ENCODE measurements at regions not wholly inside any gene's neighbourhood (a gene's known extent, or its start where the extent isn't known, plus 50 kb on each side); places are given as distances from the start of the nearest gene placed in this dataset.
"Not testable (repeated sequence)": the region's sequence is repeated elsewhere in the genome, so short reads cannot be mapped to it uniquely, and the experiment has no call there.

DNA sequence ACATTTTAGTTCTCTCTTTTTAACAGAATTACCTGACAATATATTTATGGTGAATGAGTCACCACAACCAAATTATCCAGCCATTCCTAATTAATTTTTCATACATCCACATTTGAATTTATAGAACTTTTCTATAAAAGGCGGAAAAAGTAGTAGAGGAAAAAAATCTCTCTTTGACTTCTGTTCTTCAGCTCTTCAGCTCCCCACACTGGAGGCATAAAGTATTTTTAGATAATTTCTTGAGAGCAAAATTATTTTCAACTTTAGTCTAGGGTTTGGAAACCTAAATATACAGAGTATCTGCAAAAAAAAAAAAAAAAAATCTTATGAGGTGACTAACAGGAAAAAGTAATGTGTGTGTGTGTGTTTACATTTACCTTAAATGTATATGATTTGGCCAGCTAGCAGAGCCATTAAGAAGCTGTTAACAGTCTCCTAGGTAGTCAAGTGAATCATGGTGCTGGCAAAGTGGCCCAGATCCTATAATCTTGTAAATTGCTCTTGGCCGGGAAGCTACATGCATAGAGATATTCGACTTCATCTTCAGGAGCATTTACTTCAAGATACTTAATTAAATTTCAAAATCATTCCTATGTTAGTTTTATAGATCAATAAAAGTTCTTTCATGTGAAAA lies 383.1 kb upstream of the STEAP1 start:
- DNase-seq (ENCODE audit: low spot score) = no peak

DNA sequence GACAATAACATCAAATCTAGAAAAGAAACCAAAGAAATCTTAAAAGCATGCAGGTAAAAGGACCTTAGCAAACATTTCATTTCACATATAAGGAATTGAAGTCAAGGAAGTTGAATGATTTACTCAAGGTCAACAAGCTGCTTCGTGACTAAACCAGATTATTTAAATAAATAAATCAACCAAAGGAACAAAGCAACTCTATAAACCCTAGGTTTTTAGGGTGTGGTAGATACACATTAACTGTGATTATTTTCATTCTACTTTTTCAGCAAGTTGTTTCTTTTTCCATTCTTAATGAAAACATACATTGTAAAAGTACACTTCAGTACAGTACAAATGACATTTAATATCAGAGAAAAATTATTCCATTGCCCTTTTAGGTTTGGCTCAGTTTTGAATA lies 382.0 kb upstream of the STEAP1 start:
- DNase-seq (ENCODE audit: low spot score) = no peak

DNA sequence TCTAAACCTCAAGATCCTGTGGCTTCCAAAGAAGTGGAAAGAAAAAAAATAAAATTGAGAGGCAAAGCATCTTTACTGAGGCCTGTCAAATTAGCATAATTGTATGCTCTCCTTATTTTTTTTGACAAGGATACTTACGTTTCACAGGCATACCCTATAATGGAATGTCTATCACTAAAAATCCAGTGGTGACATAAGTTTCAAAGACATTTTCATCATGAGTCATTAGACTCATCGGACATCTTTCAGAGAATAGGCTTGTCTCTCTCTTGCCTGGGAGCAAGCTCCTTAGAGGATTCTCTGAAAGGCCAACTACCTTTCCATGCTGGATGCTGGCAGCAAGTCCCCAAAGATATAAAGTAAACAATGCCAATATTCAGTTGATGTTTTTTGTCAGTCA lies 380.7 kb upstream of the STEAP1 start:
- no peak for DNase-seq (ENCODE audit: low spot score)

DNA sequence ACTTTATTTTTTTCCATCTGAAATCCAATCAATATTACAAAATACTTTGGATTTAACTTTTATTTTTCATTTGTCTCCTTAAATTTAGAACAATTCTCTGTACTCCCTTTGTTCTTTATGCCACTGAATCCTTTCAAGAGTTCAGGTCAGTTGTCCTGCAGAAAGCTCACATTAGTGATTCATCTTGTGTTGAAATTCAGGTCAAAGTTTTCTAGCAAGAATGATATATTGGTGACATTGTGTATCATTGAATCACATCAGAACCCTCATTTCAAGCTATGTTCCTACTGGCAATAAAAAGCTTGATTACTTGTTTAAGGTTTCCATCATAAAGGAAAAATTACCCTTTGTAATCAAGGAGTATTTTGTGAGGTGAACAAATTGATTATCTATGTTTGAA lies 378.8 kb upstream of the STEAP1 start:
- DNase-seq (ENCODE audit: low spot score) = no peak

DNA sequence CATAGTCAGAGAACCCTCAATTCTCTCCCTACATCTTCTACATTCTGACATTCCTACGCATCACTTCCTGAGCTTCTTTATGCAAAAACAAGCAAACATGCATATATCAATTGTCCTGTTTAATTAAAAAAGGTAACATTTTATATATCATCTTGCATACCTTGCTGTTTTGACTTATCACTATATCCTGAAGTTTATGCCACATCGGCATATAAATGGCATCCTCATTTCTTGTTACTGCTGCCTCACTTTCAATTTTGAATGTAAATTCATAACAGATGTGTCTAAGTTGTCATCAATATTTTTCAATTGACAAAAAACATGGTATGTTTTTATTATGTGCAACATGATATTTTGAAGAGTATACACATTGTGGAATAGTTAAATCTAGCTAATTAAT lies 377.3 kb upstream of the STEAP1 start:
- DNase-seq (ENCODE audit: low spot score) = no peak

DNA sequence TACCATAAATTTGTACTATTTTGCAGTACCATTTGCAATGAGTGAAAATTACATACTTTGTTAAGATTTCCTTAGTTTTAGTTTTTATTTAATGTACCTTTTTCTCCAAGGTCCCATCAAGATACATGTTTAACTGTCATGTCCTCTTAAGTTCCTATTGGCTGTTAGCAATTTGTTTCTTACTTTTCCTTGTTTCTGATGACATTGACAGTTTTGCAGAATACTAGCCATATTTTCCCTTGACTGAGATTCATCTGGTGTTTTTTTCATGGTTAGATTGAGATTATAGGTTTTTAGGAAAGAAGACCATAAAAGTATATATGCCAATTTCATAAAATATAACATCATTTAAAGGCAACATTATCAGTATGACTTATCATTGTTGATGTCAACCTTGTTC lies 376.8 kb upstream of the STEAP1 start:
- no peak for DNase-seq (ENCODE audit: low spot score)

DNA sequence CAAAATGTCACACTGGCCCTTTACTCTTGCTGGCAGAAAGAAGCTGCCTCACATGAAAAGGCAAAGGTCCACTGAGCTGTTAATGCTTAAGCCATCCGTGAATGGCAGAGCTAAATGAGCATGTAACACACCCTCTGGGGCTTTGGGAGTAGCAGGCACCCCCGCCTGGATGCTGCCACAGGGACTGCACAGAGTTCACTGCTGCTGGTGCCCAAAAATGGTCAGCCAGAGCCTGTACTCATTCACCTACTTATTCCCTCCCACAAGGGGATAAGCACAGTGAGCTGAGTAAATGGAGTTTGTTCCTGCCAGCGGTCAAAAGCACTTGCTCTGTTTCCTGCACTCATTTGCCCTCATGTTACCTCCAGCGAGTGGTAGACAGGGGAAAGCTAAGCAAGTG lies 374.0 kb upstream of the STEAP1 start:
- no peak for DNase-seq (ENCODE audit: low spot score)

DNA sequence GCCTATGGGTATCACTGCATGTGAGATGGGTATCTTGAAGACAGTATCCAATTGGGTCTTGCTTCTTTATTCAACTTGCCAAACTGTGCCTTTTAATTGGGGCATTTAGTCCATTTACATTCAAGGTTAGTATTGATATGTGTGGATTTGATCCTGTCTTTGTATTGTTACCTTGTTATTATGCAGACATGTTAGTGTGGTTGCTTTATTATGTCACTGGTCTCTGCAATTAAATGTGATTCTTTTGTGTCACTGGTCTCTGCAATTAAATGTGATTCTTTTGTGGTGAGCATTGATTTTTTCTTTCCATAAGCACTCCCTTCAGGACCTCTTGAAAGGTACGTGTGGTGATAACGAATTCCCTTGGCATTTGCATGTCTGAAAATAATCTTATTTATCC lies 357.8 kb upstream of the STEAP1 start:
- DNase-seq (ENCODE audit: low spot score) = no peak

DNA sequence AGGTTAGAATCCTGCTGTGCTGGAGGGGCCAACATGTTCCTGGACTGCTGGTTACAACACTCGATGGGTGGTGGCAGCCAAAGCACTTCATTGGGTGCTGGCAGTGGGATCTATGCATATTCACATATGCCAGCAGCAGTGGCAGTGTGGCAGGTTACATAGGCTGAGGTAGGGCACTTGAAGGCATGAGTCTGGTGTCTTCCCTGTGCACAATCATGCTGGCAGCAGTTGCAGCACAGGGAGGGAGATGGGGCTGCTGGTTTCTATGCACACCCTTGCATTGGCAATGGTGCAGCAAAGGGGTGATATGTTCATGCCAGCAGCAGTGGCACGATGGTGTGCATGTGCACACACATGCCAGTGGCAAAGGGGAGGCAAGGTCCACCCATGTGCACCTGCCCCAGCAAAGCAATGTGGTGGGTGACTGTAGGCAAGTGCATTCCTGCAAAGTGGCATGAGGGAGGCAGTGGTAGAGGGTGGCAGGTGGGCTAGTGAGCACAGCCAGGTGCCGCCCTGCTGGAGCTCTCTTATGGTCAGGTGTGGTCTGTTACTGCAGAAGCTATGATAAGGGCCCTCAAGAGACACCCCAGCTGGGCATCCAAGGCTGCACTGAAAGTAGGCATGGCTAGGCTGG lies 356.2 kb upstream of the STEAP1 start:
- DNase-seq (ENCODE audit: low spot score) = no peak

DNA sequence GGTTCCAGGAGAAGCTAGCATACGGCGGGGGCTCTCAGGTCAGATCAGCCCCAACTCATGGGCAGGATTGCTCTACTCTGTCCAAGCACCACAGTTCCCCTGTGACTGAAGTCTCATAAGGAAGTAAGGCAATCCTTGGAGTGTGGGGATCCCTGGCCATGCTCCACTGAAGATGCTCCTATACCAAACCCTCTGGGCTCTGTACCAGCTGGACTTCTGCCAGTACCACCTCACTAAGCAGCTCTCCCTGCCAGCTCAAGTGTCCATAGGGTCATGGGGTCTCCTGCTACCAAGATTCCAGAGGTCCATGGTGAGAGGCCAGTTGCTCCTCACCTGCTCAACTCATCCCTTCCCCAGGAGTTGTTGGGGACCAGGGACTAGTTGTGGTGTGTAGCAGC lies 355.7 kb upstream of the STEAP1 start:
- no peak for DNase-seq (ENCODE audit: low spot score)

DNA sequence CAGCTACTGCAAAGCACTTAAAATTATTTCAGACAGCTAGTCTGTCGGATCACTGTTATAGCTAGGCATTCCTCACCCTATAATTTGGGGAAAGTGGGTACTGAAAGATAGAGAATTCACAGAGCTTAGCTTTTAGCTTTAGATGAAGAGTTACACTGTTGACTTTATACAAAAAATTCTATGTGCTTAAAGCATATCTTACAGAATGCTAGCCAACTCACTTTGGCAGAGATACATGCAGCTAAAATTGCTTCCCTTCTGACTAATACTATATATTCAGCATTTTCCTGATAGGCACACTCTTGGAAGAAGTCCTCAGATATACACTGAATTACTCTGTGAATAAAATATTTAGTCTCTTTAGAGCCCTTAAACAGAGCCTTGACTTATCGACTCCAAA lies 353.5 kb upstream of the STEAP1 start:
- DNase-seq (ENCODE audit: low spot score) = no peak

DNA sequence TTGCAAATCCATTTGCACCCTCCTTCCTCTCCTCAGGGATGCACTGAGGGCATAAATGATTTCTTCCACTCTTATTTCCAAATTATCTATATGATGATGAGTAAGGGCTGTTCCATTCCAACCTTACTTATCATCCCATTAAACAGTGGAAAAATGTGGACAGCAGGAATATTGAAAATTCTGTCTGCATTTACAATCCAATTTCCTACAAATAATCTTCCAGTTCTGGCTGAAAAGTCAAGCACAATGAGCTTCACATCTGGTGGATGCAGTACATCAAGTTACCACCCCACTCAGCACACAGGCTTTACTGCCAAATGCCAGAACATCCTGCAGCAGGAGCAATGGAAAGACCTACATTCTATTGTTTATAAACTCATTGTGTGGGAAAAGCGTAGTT lies 345.0 kb upstream of the STEAP1 start:
- no peak for DNase-seq (ENCODE audit: low spot score)

DNA sequence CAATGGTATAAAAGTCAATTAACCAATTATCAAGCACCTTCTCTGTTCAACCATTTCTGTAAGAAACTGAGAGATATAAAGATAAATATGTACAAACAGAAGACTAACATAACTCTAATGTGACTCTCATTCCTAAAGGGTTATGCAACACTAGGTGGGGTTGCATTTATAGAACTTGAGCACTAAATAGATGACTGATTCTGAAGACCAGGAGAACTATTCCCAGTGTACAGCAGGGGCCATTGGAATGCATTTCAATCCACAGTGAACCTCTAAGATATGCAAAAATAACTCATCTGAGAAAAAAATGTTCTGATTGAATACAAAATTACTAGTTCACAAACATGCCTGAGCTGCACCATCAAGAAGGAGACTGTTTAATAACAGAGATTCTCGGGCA lies 341.2 kb upstream of the STEAP1 start:
- no peak for DNase-seq (ENCODE audit: low spot score)

DNA sequence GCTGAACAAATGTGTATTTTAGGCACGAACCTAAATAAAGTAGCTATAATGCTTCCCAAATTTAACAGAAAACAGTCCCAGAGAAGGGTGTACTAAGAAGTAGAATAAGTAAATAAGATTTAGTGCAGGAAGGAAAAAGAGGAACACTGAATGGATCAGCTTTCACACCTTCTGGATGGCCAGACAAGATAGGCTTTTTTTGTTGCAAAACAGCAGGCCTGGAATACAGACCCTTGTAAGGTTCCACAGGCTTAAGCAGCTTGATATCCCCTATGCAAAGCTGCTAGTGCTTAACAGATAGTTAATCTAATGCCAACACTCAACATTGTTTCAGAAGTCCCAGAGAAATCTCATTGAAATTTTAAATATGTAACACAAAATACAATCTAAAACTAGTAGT lies 328.1 kb upstream of the STEAP1 start:
- DNase-seq (ENCODE audit: low spot score) = no peak

DNA sequence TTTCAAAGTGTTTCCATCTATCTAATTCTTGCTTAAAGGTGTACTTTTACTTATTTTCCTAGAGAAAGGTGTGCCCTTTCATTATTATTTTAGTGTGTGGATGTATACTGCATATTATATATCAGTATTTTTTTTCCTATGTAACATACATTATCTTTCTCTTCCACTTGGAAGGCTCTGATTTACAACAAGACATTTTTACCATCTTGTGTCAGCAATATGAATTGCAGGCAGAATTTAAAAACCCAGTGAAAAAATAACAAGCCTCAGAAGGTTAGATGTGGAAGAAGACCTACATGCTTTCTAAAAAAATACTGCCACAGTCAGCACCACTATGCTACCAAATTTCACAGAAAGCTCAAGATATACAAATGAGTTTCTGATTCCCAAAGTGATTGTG lies 327.7 kb upstream of the STEAP1 start:
- no peak for DNase-seq (ENCODE audit: low spot score)

DNA sequence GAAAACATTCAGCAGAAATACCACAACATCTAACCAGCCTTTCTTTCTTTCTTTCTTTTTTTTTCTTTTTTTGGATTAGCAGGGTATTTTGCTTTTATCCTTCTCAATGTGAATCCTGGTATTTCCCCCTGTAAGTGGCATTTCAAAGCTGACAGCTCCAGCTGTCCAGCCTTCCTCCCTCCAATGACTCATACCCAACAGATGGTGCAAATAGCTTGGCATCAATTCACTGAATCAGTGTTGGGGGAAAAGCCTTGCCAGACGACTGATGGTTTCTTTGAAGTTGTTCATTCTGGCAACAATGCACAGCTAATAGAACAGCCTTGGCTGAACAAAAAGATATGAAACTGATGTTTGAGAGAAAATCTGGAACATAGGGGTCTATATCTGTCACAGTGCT lies 316.8 kb upstream of the STEAP1 start:
- no peak for DNase-seq (ENCODE audit: low spot score)

DNA sequence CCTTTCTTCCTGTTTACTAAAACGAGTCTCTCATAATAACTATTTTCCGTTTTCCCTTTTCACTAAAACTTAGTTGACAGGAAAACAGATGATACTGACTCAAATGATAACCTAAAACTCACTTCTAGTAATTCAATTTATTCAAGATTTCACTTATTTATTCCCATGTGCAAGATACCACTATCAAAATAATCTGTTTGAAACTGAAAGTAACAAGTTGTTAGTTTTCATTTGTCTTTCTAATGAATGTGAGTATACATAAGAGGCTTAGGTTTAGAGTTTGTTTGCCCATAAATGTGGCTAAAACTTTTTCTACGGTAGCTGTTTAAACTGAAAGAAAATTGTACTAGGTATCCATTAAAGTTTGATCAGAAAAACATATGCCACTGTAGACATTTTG lies 314.9 kb upstream of the STEAP1 start:
- DNase-seq (ENCODE audit: low spot score) = no peak

DNA sequence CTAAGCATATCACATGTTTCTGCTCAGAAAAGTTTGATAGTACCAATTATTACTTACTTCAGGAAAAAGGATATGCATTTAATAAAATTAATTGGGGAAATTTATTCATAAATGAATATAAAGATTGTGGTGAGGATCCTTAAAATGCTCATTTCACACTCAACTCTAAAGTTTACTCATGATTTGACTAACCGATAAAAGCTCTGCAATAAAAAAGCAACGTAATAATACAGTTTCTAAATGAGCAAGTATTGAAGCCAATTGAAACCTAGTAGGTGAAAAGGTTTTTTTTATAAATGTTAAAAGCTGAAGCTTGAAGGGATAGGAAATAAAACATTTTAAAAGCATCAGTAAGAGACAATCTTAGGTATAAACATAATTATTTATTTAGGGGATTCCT lies 308.3 kb upstream of the STEAP1 start:
- DNase-seq (ENCODE audit: low spot score) = no peak

DNA sequence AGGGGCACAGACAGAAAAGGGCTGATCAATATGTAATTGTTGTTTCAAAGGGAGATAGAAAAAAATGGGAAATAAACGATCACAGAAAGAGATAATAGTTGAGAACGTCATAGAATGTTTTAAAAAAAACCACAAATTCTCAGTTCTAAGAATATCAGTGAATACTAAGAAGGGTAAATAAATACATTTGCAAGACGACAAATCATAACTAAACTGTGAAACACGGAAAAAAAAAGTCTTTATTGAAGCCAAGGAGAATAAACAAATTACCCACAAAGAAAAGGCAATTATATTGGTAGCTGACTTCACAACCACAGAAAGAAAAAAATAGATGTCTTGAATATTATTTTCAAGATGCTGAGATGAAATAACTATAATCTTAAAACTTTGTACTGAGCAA lies 305.2 kb upstream of the STEAP1 start:
- no peak for DNase-seq (ENCODE audit: low spot score)

DNA sequence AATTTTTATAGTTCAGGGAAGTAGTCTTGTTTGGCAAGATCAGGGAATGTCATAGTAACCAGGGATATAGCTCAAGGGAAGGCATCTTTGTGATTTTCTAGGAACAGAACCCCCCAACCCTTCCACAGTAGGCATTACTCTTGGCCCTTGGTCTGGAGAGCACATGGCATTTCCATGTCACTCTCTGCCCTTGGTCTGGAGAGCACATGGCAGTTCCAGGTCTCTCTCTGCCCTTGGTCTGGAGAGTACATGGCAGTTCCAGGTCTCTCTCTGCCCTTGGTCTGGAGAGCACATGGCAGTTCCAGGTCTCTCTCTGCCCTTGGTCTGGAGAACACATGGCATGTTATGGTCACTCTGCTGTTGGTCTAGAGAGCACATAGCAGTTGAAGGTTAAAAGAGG lies 297.2 kb upstream of the STEAP1 start:
- DNase-seq (ENCODE audit: low spot score) = not testable (repeated sequence)

DNA sequence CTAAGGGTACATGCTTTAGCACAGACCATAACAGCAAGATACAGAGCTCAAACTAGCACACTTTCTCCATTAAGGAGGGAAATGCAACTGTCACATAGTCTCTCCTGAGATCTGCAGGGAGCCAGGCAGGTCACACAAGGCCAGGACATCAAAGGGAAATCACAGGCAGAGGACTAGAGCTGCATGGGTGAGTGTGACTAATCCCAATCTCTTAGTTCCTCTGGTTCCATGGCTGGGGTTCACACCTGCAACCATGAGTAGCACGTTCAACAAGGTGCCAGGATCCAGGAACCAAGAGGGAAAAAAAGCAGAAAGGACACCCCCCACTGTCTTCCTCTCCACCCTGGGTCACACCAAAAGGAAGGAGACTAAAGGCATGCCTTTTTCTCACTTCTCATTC lies 296.5 kb upstream of the STEAP1 start:
- no peak for DNase-seq (ENCODE audit: low spot score)

DNA sequence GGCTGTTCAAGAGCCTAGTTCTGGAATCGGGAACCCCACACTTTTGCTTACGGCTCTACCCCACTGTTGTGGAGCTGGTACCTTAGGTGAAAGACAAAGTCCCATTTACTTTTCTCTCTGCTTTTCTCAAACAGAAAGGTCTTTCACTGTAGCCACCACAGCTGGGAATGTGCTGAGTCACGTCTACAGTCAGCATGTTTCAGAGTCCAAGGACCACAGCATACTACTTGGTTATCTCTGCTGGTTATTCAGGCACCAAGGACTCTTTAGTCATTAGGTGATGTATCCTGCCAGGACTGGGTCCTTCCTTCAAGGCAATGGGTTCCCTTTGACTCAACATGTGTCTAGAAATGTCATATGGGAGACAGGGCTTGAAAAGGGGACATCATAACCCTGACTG lies 266.8 kb upstream of the STEAP1 start:
- no peak for DNase-seq (ENCODE audit: low spot score)

DNA sequence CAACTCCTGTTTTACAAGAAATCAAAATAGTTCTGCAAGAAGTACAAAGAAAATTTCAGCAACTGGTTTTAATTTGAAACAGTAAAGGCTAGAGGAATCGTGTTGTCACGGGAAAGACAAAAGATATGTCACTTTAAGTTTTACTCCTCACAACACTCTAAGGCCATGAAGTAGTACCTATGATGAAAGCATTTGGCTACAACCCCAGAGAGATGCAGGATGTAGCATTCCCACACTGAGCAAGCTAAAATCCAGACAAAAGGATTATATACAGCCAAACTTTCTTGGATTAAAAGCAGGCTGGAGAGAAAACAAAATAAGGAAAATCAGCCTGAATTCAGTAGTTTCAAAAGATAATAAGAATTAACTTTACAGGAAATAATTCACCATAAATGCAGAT lies 245.5 kb upstream of the STEAP1 start:
- no peak for DNase-seq (ENCODE audit: low spot score)

DNA sequence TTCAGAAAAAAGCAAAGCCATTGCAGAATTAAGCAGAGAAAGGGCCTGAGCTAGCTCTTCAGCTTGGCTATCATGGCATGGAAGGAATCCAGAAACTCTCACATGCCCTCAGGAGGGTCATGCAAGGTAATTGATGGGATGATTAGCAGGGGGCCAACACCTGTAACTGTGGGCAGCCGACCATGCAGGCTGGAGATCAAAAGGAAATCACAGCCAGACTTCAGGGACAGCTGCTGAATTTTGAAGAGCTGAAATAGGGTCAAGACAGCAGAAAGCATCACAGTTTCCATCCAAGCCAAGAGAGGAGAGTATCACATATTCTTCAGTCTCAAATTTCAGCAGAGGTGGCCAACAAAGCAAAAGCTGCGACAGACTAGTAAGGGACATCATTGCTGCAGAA lies 239.6 kb upstream of the STEAP1 start:
- DNase-seq (ENCODE audit: low spot score) = no peak

All from mucosa of gallbladder (tissue), 1 donor.